Ishikawa (cell line): ENCODE measurements at regions not wholly inside any gene's neighbourhood (a gene's known extent, or its start where the extent isn't known, plus 50 kb on each side); places are given as distances from the start of the nearest gene placed in this dataset.

Experiments used
- CEBPB ChIP-seq: IDR thresholded peaks from 2 replicates; pipeline ENCODE4 v1.6.1; 2012
- CREB1 ChIP-seq: IDR thresholded peaks from 2 replicates; pipeline ENCODE4 v1.6.1; 2012; ENCODE audit warnings: low read depth
- EGR1 ChIP-seq: IDR thresholded peaks from 2 replicates; pipeline ENCODE4 v1.6.1; 2012
- EP300 ChIP-seq: IDR thresholded peaks from 2 replicates; pipeline ENCODE4 v1.6.1; 2012; ENCODE audit warnings: borderline replicate concordance
- MAX ChIP-seq: IDR thresholded peaks from 2 replicates; pipeline ENCODE4 v1.6.1; 2012
- NFIC ChIP-seq: IDR thresholded peaks from 2 replicates; pipeline ENCODE4 v1.6.1; 2012
- RAD21 ChIP-seq: IDR thresholded peaks from 2 replicates; pipeline ENCODE4 v1.6.1; 2012; ENCODE audit warnings: low read depth
- REST ChIP-seq: IDR thresholded peaks from 2 replicates; pipeline ENCODE4 v1.6.1; 2012; ENCODE audit warnings: low read depth, mild to moderate bottlenecking
- TAF1 ChIP-seq: IDR thresholded peaks from 2 replicates; pipeline ENCODE4 v1.6.1; 2012; ENCODE audit warnings: low read depth, mild to moderate bottlenecking
- TCF12 ChIP-seq: IDR thresholded peaks from 2 replicates; pipeline ENCODE4 v1.6.1; 2012; ENCODE audit warnings: low read depth
- USF1 ChIP-seq: IDR thresholded peaks from 2 replicates; pipeline ENCODE4 v1.6.1; 2012
- YY1 ChIP-seq: IDR thresholded peaks from 2 replicates; pipeline ENCODE4 v1.6.1; 2012; ENCODE audit warnings: low read depth
- ZBTB7A ChIP-seq: IDR thresholded peaks from 2 replicates; pipeline ENCODE4 v1.6.1; 2012; ENCODE audit warnings: low read depth

GRCh38 chr14:86104691-86105265 lies 574.8 kb downstream of the FLRT2 start:
- TF ChIP-seq CREB1 (no peak), RAD21 (no peak), ZBTB7A (no peak), EP300 (no peak), YY1 (no peak), REST (no peak), USF1 (no peak), MAX (no peak), TAF1 (no peak), CEBPB (no peak), EGR1 (no peak), TCF12 (no peak), NFIC (no peak)
